ENCODE measurements at regions not wholly inside any gene's neighbourhood (a gene's known extent, or its start where the extent isn't known, plus 50 kb on each side); places are given as distances from the start of the nearest gene placed in this dataset.

- no peaks in the 10 kb centered on the region for H3K36me3 ChIP-seq (ENCODE audit: control insufficient read depth, insufficient read depth, low read length)
- no peak overlapping the region for H3K4me3 Mint-ChIP-seq
- no peaks in the 10 kb centered on the region for H3K4me1 ChIP-seq (ENCODE audit: control insufficient read depth, insufficient read depth, low read length)
- H3K4me3 ChIP-seq (ENCODE audit: low read length): no peak overlapping the region
- intact Hi-C loops (cut with micrococcal nuclease): no loop called here
- peaks cover 3 to 7% of the 10 kb centered on the region in 2 donors for H3K9me3 Mint-ChIP-seq
- ATAC-seq (no peak), DNase-seq (no peak)
- no peak overlapping the region for H3K27ac Mint-ChIP-seq
- 97% methylated on average over 3 of the region's 3 CpGs for WGBS (ENCODE audit: insufficient coverage)
- H3K27ac ChIP-seq (ENCODE audit: low read length): no peak overlapping the region
- no peaks in the 10 kb centered on the region for H3K36me3 Mint-ChIP-seq
- no peaks in the 10 kb centered on the region for H3K4me1 Mint-ChIP-seq
- H3K27me3 ChIP-seq (ENCODE audit: control insufficient read depth, insufficient read depth, low read length): no peaks in the 10 kb centered on the region
- no peak for TF ChIP-seq CTCF (IDR thresholded peaks at IDR 0.05)
- H3K27me3 Mint-ChIP-seq (ENCODE audit: low read depth in 2 of 2): peaks cover 12 to 13% of the 10 kb centered on the region in 2 donors
- H3K9me3 ChIP-seq (ENCODE audit: control insufficient read depth, insufficient read depth, low read length): no peaks in the 10 kb centered on the region
These were observed 518.9 kb upstream of the CELF2 start for GRCh38 chr10:10498781-10499180.

GRCh38 chr10:10499839-10500238 lies 517.8 kb upstream of the CELF2 start:
- H3K4me1 Mint-ChIP-seq: no peaks in the 10 kb centered on the region
- Histone ChIP-seq H3K27me3 (ENCODE audit: control insufficient read depth, insufficient read depth, low read length) (no peaks in the 10 kb centered on the region), H3K4me3 (ENCODE audit: low read length) (no peak overlapping the region), H3K9me3 (ENCODE audit: control insufficient read depth, insufficient read depth, low read length) (no peaks in the 10 kb centered on the region), H3K4me1 (ENCODE audit: control insufficient read depth, insufficient read depth, low read length) (no peaks in the 10 kb centered on the region), H3K36me3 (ENCODE audit: control insufficient read depth, insufficient read depth, low read length) (no peaks in the 10 kb centered on the region), H3K27ac (ENCODE audit: low read length) (no peak overlapping the region)
- DNase-seq (no peak), ATAC-seq (no peak)
- H3K4me3 Mint-ChIP-seq: no peak overlapping the region
- WGBS (ENCODE audit: insufficient coverage): 55% methylated on average over 2 of the region's 2 CpGs
- H3K27ac Mint-ChIP-seq: no peak overlapping the region
- intact Hi-C loops (cut with micrococcal nuclease): no loop called here
- no peak for TF ChIP-seq CTCF (IDR thresholded peaks at IDR 0.05)
- peaks cover 15 to 16% of the 10 kb centered on the region in 2 donors for H3K27me3 Mint-ChIP-seq (ENCODE audit: low read depth in 2 of 2)
- peaks cover 3 to 7% of the 10 kb centered on the region in 2 donors for H3K9me3 Mint-ChIP-seq
- H3K36me3 Mint-ChIP-seq: no peaks in the 10 kb centered on the region

GRCh38 chr10:10500937-10501336 lies 516.7 kb upstream of the CELF2 start:
- H3K27me3 Mint-ChIP-seq (ENCODE audit: low read depth in 2 of 2): peaks cover 15 to 17% of the 10 kb centered on the region in 2 donors
- H3K9me3 ChIP-seq (ENCODE audit: control insufficient read depth, insufficient read depth, low read length): no peaks in the 10 kb centered on the region
- H3K36me3 Mint-ChIP-seq: no peaks in the 10 kb centered on the region
- H3K27ac ChIP-seq (ENCODE audit: low read length): no peak overlapping the region
- no peak overlapping the region for H3K27ac Mint-ChIP-seq
- H3K4me1 Mint-ChIP-seq: no peaks in the 10 kb centered on the region
- H3K4me3 ChIP-seq (ENCODE audit: low read length): no peak overlapping the region
- no peaks in the 10 kb centered on the region for H3K27me3 ChIP-seq (ENCODE audit: control insufficient read depth, insufficient read depth, low read length)
- intact Hi-C loops (cut with micrococcal nuclease): no loop called here
- H3K4me1 ChIP-seq (ENCODE audit: control insufficient read depth, insufficient read depth, low read length): no peaks in the 10 kb centered on the region
- H3K9me3 Mint-ChIP-seq: peaks cover 3 to 7% of the 10 kb centered on the region in 2 donors
- TF ChIP-seq CTCF (IDR thresholded peaks at IDR 0.05): no peak
- DNase-seq: no peak
- no peak for ATAC-seq
- 100% methylated on average over 1 of the region's 2 CpGs for WGBS (ENCODE audit: insufficient coverage)
- no peaks in the 10 kb centered on the region for H3K36me3 ChIP-seq (ENCODE audit: control insufficient read depth, insufficient read depth, low read length)
- H3K4me3 Mint-ChIP-seq: no peak overlapping the region

GRCh38 chr10:10503772-10504171 lies 513.9 kb upstream of the CELF2 start:
- ATAC-seq (no peak), DNase-seq (no peak)
- Histone ChIP-seq H3K36me3 (ENCODE audit: control insufficient read depth, insufficient read depth, low read length) (no peaks in the 10 kb centered on the region), H3K27me3 (ENCODE audit: control insufficient read depth, insufficient read depth, low read length) (no peaks in the 10 kb centered on the region), H3K9me3 (ENCODE audit: control insufficient read depth, insufficient read depth, low read length) (no peaks in the 10 kb centered on the region), H3K4me3 (ENCODE audit: low read length) (no peak overlapping the region), H3K27ac (ENCODE audit: low read length) (no peak overlapping the region), H3K4me1 (ENCODE audit: control insufficient read depth, insufficient read depth, low read length) (no peaks in the 10 kb centered on the region)
- no peak overlapping the region for H3K27ac Mint-ChIP-seq
- WGBS (ENCODE audit: insufficient coverage): no CpG with 5 or more reads among the region's 1 CpG
- peaks cover 6 to 15% of the 10 kb centered on the region in 2 donors for H3K27me3 Mint-ChIP-seq (ENCODE audit: low read depth in 2 of 2)
- H3K4me1 Mint-ChIP-seq: no peaks in the 10 kb centered on the region
- intact Hi-C loops (cut with micrococcal nuclease): no loop called here
- H3K36me3 Mint-ChIP-seq: no peaks in the 10 kb centered on the region
- no peaks in the 10 kb centered on the region for H3K9me3 Mint-ChIP-seq
- no peak for TF ChIP-seq CTCF (IDR thresholded peaks at IDR 0.05)
- no peak overlapping the region for H3K4me3 Mint-ChIP-seq
